ENCODE measurements at regions not wholly inside any gene's neighbourhood (a gene's known extent, or its start where the extent isn't known, plus 50 kb on each side); places are given as distances from the start of the nearest gene placed in this dataset.

DNA sequence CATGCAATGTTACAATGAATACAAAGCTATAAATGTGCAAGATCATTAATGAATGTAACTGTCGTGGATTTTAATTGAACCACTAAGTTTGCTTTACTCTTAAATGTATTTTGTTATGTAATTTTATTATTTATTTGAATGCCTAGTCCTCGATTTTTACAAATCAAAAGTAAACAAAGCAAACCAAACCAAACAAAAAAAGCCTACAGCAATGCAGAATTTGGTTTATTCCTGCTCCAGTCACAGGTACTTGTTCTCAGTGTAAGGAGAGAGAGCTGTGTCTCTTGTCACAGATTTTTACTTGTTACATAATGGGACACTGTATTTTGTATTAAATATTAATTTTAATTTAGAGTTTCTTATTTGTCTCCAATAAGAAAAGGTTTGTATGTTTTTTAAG lies 584.3 kb upstream of the SLITRK6 start:
- no peak for TF ChIP-seq RNF2 (IDR thresholded peaks at IDR 0.05; ENCODE audit: borderline replicate concordance, low read depth)
- no peak for TF ChIP-seq ZFP36 (IDR thresholded peaks at IDR 0.05; ENCODE audit: borderline replicate concordance, partially characterized antibody)
- TF ChIP-seq POLR2A (IDR thresholded peaks at IDR 0.05; ENCODE audit: low read length), result no peak
- TF ChIP-seq NFE2L2 (conservative IDR thresholded peaks at IDR 0.05; ENCODE audit: low read length), result no peak
- TF ChIP-seq RARB (CRISPR knock-in tag; IDR thresholded peaks at IDR 0.05), result no peak
- no peak for TF ChIP-seq BHLHE40 (IDR thresholded peaks at IDR 0.05; ENCODE audit: low read depth, low read length)
- TF ChIP-seq CEBPB (IDR thresholded peaks at IDR 0.05), result no peak
- TF ChIP-seq PHF8 (IDR thresholded peaks at IDR 0.05; ENCODE audit: borderline replicate concordance, low read depth), result no peak
- TF ChIP-seq MAZ (IDR thresholded peaks at IDR 0.05; ENCODE audit: borderline replicate concordance, low read depth, low read length), result no peak
- TF ChIP-seq SREBF2 (IDR thresholded peaks at IDR 0.05), result no peak
- TF ChIP-seq HOXB13 (CRISPR knock-in tag; IDR thresholded peaks at IDR 0.05; ENCODE audit: low read depth), result no peak
- TF ChIP-seq NR3C1 (IDR thresholded peaks at IDR 0.05), result no peak
- TF ChIP-seq MAFK (IDR thresholded peaks at IDR 0.05; ENCODE audit: partially characterized antibody), result no peak
- no peak for TF ChIP-seq MAX (IDR thresholded peaks at IDR 0.05)
- WGBS (ENCODE audit: missing lambda C conversion rate), result 29% methylated on average over 2 of the region's 2 CpGs
- no peak for FAIRE-seq
- Histone ChIP-seq H3K4me3 (no peak overlapping the region), H3K9me3 (no peaks in the 10 kb centered on the region), H3K4me1 (no peaks in the 10 kb centered on the region), H3K4me2 (no peak overlapping the region), H3K27ac (no peak overlapping the region)
- CTCF ChIA-PET, result no interaction called here
- no peak for DNase-seq (ENCODE audit: low read depth in 1 of 2, low spot score in 1 of 2)
- no peak for ATAC-seq
- POLR2A ChIA-PET, result no interaction called here

- DNase-seq (ENCODE audit: low read depth in 1 of 2, low spot score in 1 of 2), result no peak
- 72% methylated on average over 1 of the region's 1 CpG for WGBS (ENCODE audit: missing lambda C conversion rate)
- Histone ChIP-seq H3K4me1 (no peaks in the 10 kb centered on the region), H3K27ac (no peak overlapping the region), H3K9me3 (no peaks in the 10 kb centered on the region), H3K4me3 (no peak overlapping the region), H3K4me2 (no peak overlapping the region)
- POLR2A ChIA-PET, result no interaction called here
- no peak for FAIRE-seq
- CTCF ChIA-PET, result no interaction called here
- TF ChIP-seq MYC (IDR thresholded peaks at IDR 0.05; ENCODE audit: borderline replicate concordance, low read length), result no peak
- no peak for TF ChIP-seq MAZ (IDR thresholded peaks at IDR 0.05; ENCODE audit: borderline replicate concordance, low read depth, low read length)
- TF ChIP-seq POLR2A (IDR thresholded peaks at IDR 0.05; ENCODE audit: low read length), result no peak
- no peak for TF ChIP-seq KDM1A (IDR thresholded peaks at IDR 0.05; ENCODE audit: low read depth)
- no peak for TF ChIP-seq HOXB13 (CRISPR knock-in tag; IDR thresholded peaks at IDR 0.05; ENCODE audit: low read depth)
- no peak for TF ChIP-seq FOSL2 (IDR thresholded peaks at IDR 0.05)
- TF ChIP-seq FOSL2 (CRISPR knock-in tag; IDR thresholded peaks at IDR 0.05), result no peak
- TF ChIP-seq HOXA7 (CRISPR knock-in tag; IDR thresholded peaks at IDR 0.05), result no peak
- TF ChIP-seq MAX (IDR thresholded peaks at IDR 0.05), result no peak
- no peak for TF ChIP-seq FOSB (CRISPR knock-in tag; IDR thresholded peaks at IDR 0.05)
- ATAC-seq, result no peak
Measured at GRCh38 chr13:86397635-86398034, 598.4 kb upstream of the SLITRK6 start.

GRCh38 chr13:86399572-86399971 lies 600.4 kb upstream of the SLITRK6 start:
- DNase-seq (ENCODE audit: low read depth in 1 of 2, low spot score in 1 of 2), result no peak
- POLR2A ChIA-PET, result no interaction called here

More at GRCh38 chr13:86399572-86399971, 600.4 kb upstream of the SLITRK6 start:
- no peak overlapping the region for H3K4me2 ChIP-seq
- ATAC-seq, result no peak
- H3K9me3 ChIP-seq, result no peaks in the 10 kb centered on the region
- no peak for FAIRE-seq
- H3K27ac ChIP-seq, result no peak overlapping the region
- CTCF ChIA-PET, result no interaction called here
- no peak overlapping the region for H3K4me3 ChIP-seq
- H3K4me1 ChIP-seq, result no peaks in the 10 kb centered on the region
- TF ChIP-seq ZFP36 (IDR thresholded peaks at IDR 0.05; ENCODE audit: borderline replicate concordance, partially characterized antibody), result no peak
- TF ChIP-seq EHF (CRISPR knock-in tag; IDR thresholded peaks at IDR 0.05), result no peak
- no peak for TF ChIP-seq RCOR1 (IDR thresholded peaks at IDR 0.05; ENCODE audit: low read depth, low read length)
- TF ChIP-seq KDM5A (IDR thresholded peaks at IDR 0.05), result no peak
- TF ChIP-seq, protein P1, sequence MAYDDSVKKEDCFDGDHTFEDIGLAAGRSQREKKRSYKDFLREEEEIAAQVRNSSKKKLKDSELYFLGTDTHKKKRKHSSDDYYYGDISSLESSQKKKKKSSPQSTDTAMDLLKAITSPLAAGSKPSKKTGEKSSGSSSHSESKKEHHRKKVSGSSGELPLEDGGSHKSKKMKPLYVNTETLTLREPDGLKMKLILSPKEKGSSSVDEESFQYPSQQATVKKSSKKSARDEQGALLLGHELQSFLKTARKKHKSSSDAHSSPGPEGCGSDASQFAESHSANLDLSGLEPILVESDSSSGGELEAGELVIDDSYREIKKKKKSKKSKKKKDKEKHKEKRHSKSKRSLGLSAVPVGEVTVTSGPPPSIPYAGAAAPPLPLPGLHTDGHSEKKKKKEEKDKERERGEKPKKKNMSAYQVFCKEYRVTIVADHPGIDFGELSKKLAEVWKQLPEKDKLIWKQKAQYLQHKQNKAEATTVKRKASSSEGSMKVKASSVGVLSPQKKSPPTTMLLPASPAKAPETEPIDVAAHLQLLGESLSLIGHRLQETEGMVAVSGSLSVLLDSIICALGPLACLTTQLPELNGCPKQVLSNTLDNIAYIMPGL (CRISPR knock-in tag; IDR thresholded peaks at IDR 0.05; ENCODE audit: borderline replicate concordance), result no peak
- TF ChIP-seq HOXB13 (CRISPR knock-in tag; IDR thresholded peaks at IDR 0.05; ENCODE audit: low read depth), result no peak
- no peak for TF ChIP-seq EHMT2 (IDR thresholded peaks at IDR 0.05; ENCODE audit: low read depth)
- no peak for TF ChIP-seq NR3C1 (IDR thresholded peaks at IDR 0.05)
- TF ChIP-seq RARB (CRISPR knock-in tag; IDR thresholded peaks at IDR 0.05), result no peak
- no peak for TF ChIP-seq CHD4 (IDR thresholded peaks at IDR 0.05; ENCODE audit: borderline replicate concordance)
- TF ChIP-seq MAX (IDR thresholded peaks at IDR 0.05), result no peak
- TF ChIP-seq MYC (IDR thresholded peaks at IDR 0.05; ENCODE audit: borderline replicate concordance, low read length), result no peak
- no peak for TF ChIP-seq HOXB5 (CRISPR knock-in tag; IDR thresholded peaks at IDR 0.05)
- TF ChIP-seq FOSL2 (IDR thresholded peaks at IDR 0.05), result no peak
- TF ChIP-seq FOSL2 (CRISPR knock-in tag; IDR thresholded peaks at IDR 0.05), result no peak
- TF ChIP-seq HOXA7 (CRISPR knock-in tag; IDR thresholded peaks at IDR 0.05), result no peak
- no peak for TF ChIP-seq EP300 (IDR thresholded peaks at IDR 0.05)
